ENCODE measurements at regions not wholly inside any gene's neighbourhood (a gene's known extent, or its start where the extent isn't known, plus 50 kb on each side); places are given as distances from the start of the nearest gene placed in this dataset.

DNA sequence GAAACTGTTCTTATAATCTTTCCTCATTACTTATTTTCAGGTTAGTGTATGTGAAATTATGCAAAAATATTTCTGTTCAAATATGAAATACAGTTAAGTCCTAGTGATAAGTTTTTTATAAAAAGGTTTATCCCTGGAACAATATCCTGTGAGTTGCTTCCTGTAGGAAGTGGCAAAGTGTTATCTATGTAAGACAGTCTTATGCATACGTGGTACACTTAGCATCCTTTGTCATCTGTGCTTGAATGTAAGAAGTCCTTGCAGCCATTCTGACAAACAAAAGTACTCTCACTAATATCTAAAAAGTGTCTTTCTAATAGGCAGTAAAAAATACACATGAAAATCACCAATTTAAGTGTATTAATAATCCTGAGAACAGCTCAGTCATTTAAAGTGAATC is 372.5 kb upstream of the BCHE start:
- no peak overlapping the region for H3K4me3 Mint-ChIP-seq (ENCODE audit: unreplicated experiment)
- no peak for DNase-seq (ENCODE audit: extremely low spot score, unreplicated experiment)
- no peaks in the 10 kb centered on the region for H3K9me3 Mint-ChIP-seq (ENCODE audit: unreplicated experiment)
- TF ChIP-seq, protein P1, sequence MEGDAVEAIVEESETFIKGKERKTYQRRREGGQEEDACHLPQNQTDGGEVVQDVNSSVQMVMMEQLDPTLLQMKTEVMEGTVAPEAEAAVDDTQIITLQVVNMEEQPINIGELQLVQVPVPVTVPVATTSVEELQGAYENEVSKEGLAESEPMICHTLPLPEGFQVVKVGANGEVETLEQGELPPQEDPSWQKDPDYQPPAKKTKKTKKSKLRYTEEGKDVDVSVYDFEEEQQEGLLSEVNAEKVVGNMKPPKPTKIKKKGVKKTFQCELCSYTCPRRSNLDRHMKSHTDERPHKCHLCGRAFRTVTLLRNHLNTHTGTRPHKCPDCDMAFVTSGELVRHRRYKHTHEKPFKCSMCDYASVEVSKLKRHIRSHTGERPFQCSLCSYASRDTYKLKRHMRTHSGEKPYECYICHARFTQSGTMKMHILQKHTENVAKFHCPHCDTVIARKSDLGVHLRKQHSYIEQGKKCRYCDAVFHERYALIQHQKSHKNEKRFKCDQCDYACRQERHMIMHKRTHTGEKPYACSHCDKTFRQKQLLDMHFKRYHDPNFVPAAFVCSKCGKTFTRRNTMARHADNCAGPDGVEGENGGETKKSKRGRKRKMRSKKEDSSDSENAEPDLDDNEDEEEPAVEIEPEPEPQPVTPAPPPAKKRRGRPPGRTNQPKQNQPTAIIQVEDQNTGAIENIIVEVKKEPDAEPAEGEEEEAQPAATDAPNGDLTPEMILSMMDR (IDR thresholded peaks at IDR 0.05): no peak
- H3K4me1 Mint-ChIP-seq (ENCODE audit: unreplicated experiment): no peaks in the 10 kb centered on the region
- H3K36me3 Mint-ChIP-seq (ENCODE audit: unreplicated experiment): no peaks in the 10 kb centered on the region
- H3K27me3 Mint-ChIP-seq (ENCODE audit: unreplicated experiment): no peaks in the 10 kb centered on the region
- H3K27ac Mint-ChIP-seq (ENCODE audit: unreplicated experiment): no peak overlapping the region

DNA sequence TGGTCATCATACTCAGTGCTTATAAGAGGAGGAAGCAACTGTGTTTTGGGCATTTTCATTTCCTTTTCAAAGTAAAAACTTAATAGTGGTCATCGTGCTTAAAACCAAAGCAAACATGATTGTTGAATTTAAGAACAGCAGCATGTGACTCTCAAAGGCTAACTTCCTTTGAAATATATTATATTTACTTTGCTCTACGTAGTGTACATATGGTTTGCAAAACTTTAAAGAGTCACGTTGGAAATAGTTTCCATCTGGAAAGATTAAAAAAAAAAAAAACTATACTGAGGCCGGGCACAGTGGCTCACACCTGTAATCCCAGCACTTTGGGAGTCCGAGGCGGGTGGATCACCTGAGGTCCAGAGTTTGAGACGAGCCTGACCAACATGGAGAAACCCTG is 367.9 kb upstream of the BCHE start:
- no peaks in the 10 kb centered on the region for H3K4me1 Mint-ChIP-seq (ENCODE audit: unreplicated experiment)
- no peak for DNase-seq (ENCODE audit: extremely low spot score, unreplicated experiment)
- H3K27me3 Mint-ChIP-seq (ENCODE audit: unreplicated experiment): no peaks in the 10 kb centered on the region
- no peak overlapping the region for H3K4me3 Mint-ChIP-seq (ENCODE audit: unreplicated experiment)
- H3K27ac Mint-ChIP-seq (ENCODE audit: unreplicated experiment): no peak overlapping the region
- no peaks in the 10 kb centered on the region for H3K36me3 Mint-ChIP-seq (ENCODE audit: unreplicated experiment)
- no peaks in the 10 kb centered on the region for H3K9me3 Mint-ChIP-seq (ENCODE audit: unreplicated experiment)
- TF ChIP-seq, protein P1 (IDR thresholded peaks at IDR 0.05): no peak

DNA sequence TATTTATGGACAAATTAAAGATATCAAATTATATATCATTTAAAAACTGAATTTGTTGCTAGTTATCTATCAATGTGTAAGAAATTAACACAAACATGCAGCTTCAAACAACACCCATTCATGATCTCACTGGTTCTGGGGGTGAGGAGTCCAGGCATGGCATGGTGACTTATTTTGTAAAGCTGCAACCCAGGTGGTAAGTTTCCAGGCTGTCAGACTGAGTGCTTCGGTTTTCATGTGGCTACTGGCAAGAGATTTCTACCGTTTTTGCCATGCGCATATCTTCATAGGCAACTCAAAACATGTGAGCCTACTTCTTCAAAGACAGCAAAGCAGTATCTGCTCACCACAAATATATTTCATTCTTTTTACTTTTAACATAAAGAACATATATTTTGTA is 364.3 kb upstream of the BCHE start:
- Mint-ChIP-seq H3K4me3 (ENCODE audit: unreplicated experiment) (no peak overlapping the region), H3K27ac (ENCODE audit: unreplicated experiment) (no peak overlapping the region), H3K36me3 (ENCODE audit: unreplicated experiment) (no peaks in the 10 kb centered on the region), H3K9me3 (ENCODE audit: unreplicated experiment) (no peaks in the 10 kb centered on the region), H3K27me3 (ENCODE audit: unreplicated experiment) (no peaks in the 10 kb centered on the region), H3K4me1 (ENCODE audit: unreplicated experiment) (no peaks in the 10 kb centered on the region)
- TF ChIP-seq, protein P1 (IDR thresholded peaks at IDR 0.05): no peak
- no peak for DNase-seq (ENCODE audit: extremely low spot score, unreplicated experiment)

DNA sequence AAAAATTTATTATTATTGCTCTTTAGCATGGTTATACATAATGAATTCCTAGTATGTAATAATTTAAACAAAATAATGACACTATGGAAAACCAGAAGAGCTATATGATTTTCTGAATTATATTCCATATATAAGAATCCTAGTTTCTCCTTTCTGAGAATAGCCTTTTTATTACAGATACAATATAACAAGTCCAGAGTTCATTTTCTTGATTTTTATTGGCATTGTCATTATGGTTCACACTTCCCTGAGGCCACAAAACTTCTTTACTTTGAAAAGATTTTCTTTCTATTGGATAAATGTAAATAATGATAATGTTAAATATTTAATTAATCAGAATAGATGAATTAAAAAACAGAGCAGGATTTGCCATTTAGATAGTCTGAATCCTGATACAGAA is 362.3 kb upstream of the BCHE start:
- Mint-ChIP-seq H3K4me1 (ENCODE audit: unreplicated experiment) (no peaks in the 10 kb centered on the region), H3K9me3 (ENCODE audit: unreplicated experiment) (no peaks in the 10 kb centered on the region), H3K27ac (ENCODE audit: unreplicated experiment) (no peak overlapping the region), H3K4me3 (ENCODE audit: unreplicated experiment) (no peak overlapping the region), H3K27me3 (ENCODE audit: unreplicated experiment) (no peaks in the 10 kb centered on the region), H3K36me3 (ENCODE audit: unreplicated experiment) (no peaks in the 10 kb centered on the region)
- TF ChIP-seq, protein P1 (IDR thresholded peaks at IDR 0.05): no peak
- DNase-seq (ENCODE audit: extremely low spot score, unreplicated experiment): no peak

DNA sequence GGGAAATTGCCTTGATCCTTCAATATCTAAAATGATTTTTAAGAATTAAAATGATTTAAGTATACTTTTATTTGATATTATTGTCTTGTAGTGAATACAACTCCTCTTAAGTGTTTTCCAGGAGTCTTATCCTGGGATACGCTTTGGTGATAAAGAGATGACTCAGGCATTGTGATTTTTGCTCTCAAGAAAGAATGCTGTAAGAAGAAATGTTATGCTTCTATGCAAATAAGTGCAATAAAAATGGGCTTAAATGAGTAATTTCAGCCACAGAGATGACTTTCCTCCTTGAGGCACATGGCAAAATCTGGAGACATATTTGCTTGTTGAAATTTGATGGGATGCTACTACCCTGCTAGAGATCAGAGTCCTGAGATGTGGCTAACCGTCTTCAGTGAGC is 358.6 kb upstream of the BCHE start:
- Mint-ChIP-seq H3K4me1 (ENCODE audit: unreplicated experiment) (no peaks in the 10 kb centered on the region), H3K36me3 (ENCODE audit: unreplicated experiment) (no peaks in the 10 kb centered on the region), H3K4me3 (ENCODE audit: unreplicated experiment) (no peak overlapping the region), H3K27me3 (ENCODE audit: unreplicated experiment) (no peaks in the 10 kb centered on the region), H3K27ac (ENCODE audit: unreplicated experiment) (no peak overlapping the region), H3K9me3 (ENCODE audit: unreplicated experiment) (no peaks in the 10 kb centered on the region)
- TF ChIP-seq, protein P1 (IDR thresholded peaks at IDR 0.05): no peak
- no peak for DNase-seq (ENCODE audit: extremely low spot score, unreplicated experiment)

Data from osteocyte (in vitro differentiated cells).